ENCODE measurements at regions not wholly inside any gene's neighbourhood (a gene's known extent, or its start where the extent isn't known, plus 50 kb on each side); places are given as distances from the start of the nearest gene placed in this dataset.

GRCh38 chr5:6188344-6188743, 190.0 kb downstream of the MED10 start:
- in situ Hi-C loops (cut with MboI; ENCODE audit: low sequenced_read_pairs, unreplicated experiment): no loop called here
- TF ChIP-seq CTCF (IDR thresholded peaks at IDR 0.05; ENCODE audit: borderline replicate concordance, control extremely low read depth, extremely low read depth, insufficient read depth, missing control alignments): no peak
- DNase-seq (ENCODE audit: low spot score): peak; percentile 73

GRCh38 chr5:6187501-6187900, 190.8 kb downstream of the MED10 start:
- TF ChIP-seq CTCF (IDR thresholded peaks at IDR 0.05; ENCODE audit: borderline replicate concordance, control extremely low read depth, extremely low read depth, insufficient read depth, missing control alignments): no peak
- DNase-seq (ENCODE audit: low spot score): no peak
- in situ Hi-C loops (cut with MboI; ENCODE audit: low sequenced_read_pairs, unreplicated experiment): no loop called here

- in situ Hi-C loops (cut with MboI; ENCODE audit: low sequenced_read_pairs, unreplicated experiment): no loop called here
- TF ChIP-seq CTCF (IDR thresholded peaks at IDR 0.05; ENCODE audit: borderline replicate concordance, control extremely low read depth, extremely low read depth, insufficient read depth, missing control alignments): no peak
- no peak for DNase-seq (ENCODE audit: low spot score)
Observed at GRCh38 chr5:6185574-6185973, 192.8 kb downstream of the MED10 start.

- TF ChIP-seq CTCF (IDR thresholded peaks at IDR 0.05; ENCODE audit: borderline replicate concordance, control extremely low read depth, extremely low read depth, insufficient read depth, missing control alignments): no peak
- in situ Hi-C loops (cut with MboI; ENCODE audit: low sequenced_read_pairs, unreplicated experiment): no loop called here
- DNase-seq (ENCODE audit: low spot score): no peak
Observed at GRCh38 chr5:6184481-6184880, 193.9 kb downstream of the MED10 start.

- DNase-seq (ENCODE audit: low spot score): no peak
- in situ Hi-C loops (cut with MboI; ENCODE audit: low sequenced_read_pairs, unreplicated experiment): no loop called here
- TF ChIP-seq CTCF (IDR thresholded peaks at IDR 0.05; ENCODE audit: borderline replicate concordance, control extremely low read depth, extremely low read depth, insufficient read depth, missing control alignments): no peak
Observed at GRCh38 chr5:6183391-6184390, 194.7 kb downstream of the MED10 start.

- in situ Hi-C loops (cut with MboI; ENCODE audit: low sequenced_read_pairs, unreplicated experiment): no loop called here
- TF ChIP-seq CTCF (IDR thresholded peaks at IDR 0.05; ENCODE audit: borderline replicate concordance, control extremely low read depth, extremely low read depth, insufficient read depth, missing control alignments): no peak
- DNase-seq (ENCODE audit: low spot score): no peak
Observed at GRCh38 chr5:6182271-6182815, 196.0 kb downstream of the MED10 start.

Measured in GM13976 (cell line).